ENCODE measurements at regions not wholly inside any gene's neighbourhood (a gene's known extent, or its start where the extent isn't known, plus 50 kb on each side); places are given as distances from the start of the nearest gene placed in this dataset.

DNA sequence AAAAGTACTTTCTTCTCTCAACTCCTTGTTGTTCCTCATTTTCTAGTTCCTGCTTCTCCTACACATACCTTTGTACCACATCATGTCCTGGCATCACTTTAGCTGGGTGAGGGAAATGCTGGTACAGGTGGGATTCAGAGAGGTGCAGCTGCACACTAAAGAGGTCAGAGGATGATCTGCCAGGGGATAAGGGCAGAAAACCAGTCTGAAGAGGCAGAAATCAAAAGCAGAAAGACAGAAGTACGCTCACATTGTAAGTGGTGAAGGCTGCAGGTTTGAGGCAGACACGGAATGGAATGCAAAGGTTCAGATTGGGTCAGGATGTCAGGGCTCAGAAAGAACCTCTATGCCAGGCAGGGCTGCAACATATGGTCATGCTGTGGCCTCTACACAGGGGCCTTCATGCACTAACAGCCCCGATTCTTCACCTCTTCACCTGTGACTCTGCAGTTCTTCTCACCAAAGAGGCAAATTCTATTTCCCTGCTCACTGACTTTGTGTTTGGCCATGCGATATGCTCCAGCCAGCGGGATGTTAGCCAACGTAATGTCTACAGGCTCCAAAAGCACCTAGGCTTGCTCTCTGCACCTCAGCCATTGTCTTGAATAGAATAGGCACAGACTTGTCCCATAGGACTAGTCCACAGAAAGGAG, 373.7 kb downstream of the NXPE2 start:
- ATAC-seq (no peak), DNase-seq (no peak)
- intact Hi-C loops (cut with DNase I, micrococcal nuclease): no loop called here

DNA sequence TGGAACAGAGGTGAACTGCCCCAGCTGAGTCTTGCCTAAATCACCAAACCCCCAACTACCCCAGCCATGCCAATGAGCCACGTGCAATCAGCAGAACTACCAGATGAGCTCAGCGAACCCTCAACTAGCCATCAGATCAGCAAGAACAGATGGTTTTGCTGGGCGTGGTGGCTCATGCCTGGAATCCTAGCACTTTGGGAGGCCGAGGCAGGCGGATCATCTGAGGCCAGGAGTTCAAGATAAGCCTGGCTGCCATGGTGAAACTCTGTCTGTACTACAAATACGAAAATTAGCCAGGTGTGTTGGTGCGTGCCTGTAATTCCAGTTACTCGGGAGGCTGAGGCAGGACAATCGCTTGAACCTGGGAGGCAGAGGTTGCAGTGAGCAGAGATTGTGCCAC, 374.3 kb downstream of the NXPE2 start:
- DNase-seq (no peak), ATAC-seq (no peak)
- intact Hi-C loops (cut with DNase I, micrococcal nuclease): no loop called here

DNA sequence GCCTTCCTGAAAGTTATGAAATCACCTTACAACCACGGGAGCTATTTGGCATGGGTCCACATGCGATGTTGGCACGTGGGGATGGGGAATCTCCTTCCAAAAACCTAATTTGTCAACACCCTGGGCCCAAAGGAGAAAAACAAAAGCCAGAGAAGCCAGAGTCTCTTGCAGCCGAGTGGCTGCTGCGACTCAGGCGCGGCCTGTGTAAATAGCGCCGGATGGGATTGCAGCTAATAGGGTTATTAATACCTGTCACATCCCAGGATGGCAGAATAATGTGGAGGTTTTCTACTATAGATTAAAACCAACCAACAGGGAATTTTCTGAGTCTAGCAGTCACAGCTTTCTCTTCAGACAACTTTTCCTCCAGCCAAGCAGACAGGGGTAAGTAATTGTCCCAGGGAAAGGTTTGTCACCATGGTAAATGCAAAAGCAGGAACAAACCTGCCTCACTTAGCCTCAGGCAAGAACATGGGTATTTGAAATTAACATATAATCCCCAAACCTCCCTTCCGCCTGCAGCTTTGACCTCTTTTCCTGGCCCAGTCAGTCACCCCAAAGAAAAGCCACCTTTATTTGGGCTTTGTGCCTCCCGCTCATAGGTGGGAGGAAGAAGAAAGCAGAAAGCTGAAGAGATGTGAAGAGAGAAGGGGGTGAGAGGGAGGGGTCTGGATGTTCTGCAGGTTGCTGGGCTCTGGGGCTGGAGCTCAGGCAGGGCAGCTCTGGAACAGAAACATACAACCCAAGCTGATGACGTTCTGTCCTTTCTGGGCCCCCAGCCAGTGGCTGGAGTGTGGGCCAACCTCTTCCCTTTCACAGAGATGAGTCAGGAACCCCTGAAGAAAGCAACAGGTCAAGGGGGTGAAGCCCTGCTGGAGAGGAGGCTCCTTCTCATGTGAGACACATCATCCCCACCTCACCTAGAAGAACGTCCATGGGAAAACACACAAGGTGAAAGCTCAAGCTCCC, 376.5 kb downstream of the NXPE2 start:
- DNase-seq: no peak
- intact Hi-C loops (cut with DNase I, micrococcal nuclease): no loop called here
- ATAC-seq: no peak

DNA sequence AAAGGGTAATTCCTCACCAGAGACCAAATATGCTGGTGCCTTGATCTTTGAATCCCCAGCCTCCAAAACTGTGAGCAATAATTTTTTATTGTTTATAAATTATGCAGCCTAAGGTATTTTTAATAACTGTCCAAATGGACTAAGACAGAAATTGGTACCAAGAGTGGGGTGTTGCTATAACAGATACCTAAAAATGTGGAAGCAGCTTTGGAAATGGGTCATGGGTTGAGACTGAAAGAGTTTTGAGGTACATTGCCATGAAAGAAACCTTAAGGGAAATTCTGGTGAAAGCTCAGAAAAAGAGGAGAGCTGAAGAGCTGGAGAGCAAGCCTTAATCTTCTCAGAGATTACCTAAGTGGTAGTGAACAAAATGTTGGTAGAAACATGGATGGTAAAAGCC, 378.2 kb downstream of the NXPE2 start:
- DNase-seq (no peak), ATAC-seq (no peak)
- intact Hi-C loops (cut with DNase I, micrococcal nuclease): no loop called here

DNA sequence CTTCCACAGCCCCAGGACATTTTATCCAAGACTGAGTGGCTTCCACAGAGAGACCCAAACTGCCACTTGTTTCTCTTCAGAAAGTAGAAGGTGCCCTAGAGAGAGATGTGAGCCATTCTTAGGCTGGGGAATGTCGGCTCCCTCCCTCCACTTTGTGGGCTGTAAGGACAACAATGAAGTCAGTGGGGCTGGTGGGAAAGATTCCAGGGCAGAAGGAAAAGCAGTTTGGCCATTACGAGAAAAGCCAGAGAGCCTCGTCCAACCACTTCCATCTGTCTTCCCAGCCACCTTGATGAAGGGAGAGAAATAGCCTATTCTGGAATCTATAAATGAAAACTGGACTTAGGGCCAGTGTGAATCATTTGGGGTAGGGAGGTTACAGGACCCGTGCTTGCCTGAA, 382.5 kb downstream of the NXPE2 start:
- intact Hi-C loops (cut with DNase I, micrococcal nuclease): no loop called here
- ATAC-seq (no peak), DNase-seq (no peak)

DNA sequence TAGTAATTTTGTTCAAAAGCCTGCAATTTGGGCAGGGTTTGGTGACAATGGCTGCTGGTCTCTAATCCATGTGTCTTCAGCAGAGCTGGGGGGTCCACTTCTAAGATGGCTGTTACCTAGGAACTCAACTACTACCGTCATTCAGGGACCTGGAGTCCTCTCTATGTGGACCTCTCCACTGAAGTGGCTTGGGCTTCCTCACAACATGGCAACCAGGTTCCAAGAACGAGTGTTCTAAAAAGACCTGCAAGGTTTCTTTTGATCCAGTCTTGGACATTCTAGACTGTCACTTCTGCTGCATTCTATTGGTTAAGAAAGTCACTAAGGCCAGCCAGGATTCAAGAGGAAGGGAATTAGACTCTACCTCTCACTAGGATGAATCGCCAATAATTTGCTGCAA, 387.0 kb downstream of the NXPE2 start:
- ATAC-seq (no peak), DNase-seq (no peak)

DNA sequence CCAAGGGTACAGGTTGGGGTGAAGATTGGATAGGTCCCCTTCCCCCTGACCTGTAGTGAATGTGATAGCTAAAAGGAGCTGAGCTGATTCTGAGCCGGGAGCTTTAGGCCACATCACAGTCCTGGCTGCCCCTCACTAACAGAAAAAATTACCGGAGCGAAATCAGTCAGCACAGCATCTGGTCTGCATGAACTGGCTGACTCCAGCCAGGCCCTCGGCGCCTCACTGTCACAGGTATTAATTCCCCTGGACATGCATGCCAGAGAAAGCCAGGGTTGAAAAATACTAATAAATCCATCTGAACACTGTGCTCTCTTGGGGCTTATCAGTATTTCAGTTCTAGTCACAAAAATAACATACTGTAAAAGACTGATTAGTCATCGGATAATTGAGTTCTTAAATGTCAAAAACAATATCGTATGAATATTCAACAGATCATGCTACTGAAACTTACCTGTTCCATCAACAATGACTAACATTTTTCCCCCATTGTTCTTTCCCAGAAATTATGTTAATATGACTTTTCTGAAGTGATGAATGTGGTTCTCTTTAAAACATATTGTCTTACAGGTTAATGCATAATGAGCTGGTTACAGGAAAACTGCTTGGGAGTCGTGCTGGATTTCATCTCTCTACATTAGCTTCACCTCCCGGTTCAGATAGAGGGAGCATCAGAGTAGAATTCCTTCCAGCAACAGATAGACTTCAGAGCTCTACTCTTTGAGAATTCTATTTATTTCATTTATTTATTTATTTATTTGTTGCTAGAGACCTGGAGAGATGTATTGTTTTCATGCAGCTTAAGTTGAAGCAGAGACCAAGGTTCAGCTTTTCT, 387.7 kb downstream of the NXPE2 start:
- intact Hi-C loops (cut with DNase I, micrococcal nuclease): no loop called here
- ATAC-seq (no peak), DNase-seq (no peak)

More for the DNA sequence above, 387.0 kb downstream of the NXPE2 start:
- intact Hi-C loops (cut with DNase I, micrococcal nuclease): no loop called here

DNA sequence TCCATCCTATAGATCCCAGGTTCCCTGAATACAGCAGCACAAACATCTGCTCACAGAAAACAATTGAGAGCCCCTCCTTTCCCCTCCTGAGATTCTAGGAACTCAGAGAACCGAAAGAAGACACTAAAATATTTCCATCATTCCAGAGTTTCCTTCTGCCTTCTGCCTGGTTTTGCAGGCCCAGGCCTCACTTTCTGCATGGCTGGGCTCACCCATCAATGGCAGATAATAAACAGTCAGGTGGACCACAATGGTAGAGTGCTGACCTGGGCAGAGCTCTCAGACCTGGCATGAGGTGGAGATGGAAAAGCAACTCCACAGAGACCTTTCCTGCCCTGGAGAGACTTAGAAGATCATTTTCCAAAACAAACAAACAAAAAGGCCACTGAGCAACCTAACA, 389.1 kb downstream of the NXPE2 start:
- intact Hi-C loops (cut with DNase I, micrococcal nuclease): no loop called here
- DNase-seq: no peak
- ATAC-seq: no peak

DNA sequence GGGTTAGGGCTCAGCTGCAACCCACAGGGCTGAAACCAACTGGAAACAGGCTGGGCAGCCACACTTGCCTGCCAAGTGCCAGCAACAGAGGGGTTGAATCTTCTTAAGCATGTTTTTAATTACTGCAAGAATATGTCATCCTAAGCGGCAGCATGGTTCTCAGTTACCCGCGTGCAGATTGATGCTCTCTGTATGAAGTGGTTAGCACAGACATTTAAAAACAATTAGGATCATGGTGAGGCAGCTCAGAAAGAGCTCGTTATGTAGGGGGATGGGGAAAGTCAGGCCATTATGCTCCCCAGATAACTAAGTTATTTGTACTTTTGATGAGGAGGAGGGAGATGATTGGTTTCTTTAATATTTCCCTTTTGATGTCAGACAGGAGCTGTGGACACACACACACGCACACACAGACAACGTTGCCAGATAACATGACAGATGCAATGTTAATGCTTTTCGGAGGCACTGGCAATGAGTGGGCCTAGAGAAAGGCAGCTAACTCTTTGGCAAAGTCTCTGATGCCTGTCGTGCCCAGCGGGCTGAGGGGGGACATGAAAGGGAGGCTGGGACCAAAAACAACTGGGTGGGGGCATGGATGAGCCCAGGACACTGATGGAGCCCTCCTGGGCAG, 389.7 kb downstream of the NXPE2 start:
- intact Hi-C loops (cut with DNase I, micrococcal nuclease): no loop called here
- DNase-seq (no peak), ATAC-seq (no peak)

DNA sequence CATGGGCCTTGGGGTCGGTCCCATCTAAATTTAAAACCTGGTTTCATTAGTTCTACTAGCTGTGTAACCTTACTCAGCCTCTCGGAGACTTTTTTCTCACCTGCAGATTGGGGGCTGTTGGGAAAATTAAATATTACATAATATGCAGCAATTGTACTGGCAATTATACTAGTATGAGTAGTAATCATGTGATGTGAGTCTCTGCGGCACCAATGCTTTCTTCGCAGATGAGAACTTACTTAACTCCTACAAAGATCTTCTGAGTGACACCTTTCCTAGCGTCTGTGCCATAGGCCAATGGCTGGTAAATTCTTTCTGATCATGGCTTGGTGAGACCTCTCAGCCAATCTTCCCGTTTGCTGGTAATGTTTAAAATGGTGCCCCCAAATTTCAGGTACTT, 391.3 kb downstream of the NXPE2 start:
- intact Hi-C loops (cut with DNase I, micrococcal nuclease): no loop called here
- DNase-seq (no peak), ATAC-seq (no peak)

DNA sequence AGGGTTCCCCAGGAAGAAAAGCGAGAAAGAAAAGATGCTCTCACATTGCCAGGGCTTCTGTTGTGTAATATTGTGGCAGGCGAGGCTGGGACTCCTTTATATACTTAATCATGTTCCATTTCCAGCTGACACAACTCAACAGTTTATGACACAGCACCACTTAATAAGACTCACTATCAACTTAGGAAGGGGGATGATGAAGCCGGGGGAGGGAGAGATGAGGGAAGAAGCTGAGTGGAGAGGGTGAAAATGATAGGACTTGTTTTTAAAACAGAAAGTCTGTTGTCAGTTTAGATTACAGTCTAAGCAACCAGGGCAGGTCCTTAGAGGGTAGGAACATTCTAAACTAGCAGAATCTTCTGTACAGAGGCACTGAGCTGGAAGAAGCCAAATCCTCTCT, 397.0 kb downstream of the NXPE2 start:
- no peak for ATAC-seq
- intact Hi-C loops (cut with DNase I, micrococcal nuclease): no loop called here

DNA sequence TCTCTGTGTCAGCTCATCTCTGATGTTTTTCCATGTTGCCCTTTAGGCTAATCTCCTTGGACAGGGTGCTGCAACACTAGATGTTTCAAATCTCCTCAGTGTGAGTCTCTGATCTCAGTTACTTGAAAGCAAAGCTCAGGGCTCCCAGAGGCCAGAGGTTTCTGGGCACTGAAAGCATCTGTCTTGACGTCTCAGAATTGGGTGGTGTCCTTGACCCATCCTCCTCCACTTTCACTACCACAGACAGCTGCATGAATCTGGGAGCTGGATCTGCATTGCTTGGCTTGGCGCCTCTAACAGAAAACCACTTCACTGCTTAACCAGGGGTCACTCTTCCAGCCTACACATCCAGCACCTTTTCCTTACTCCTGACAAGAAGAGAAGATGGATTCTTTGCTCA, 399.4 kb downstream of the NXPE2 start:
- ATAC-seq (no peak), DNase-seq (no peak)
- intact Hi-C loops (cut with DNase I, micrococcal nuclease): no loop called here

More for the DNA sequence above, 397.0 kb downstream of the NXPE2 start:
- DNase-seq: no peak

DNA sequence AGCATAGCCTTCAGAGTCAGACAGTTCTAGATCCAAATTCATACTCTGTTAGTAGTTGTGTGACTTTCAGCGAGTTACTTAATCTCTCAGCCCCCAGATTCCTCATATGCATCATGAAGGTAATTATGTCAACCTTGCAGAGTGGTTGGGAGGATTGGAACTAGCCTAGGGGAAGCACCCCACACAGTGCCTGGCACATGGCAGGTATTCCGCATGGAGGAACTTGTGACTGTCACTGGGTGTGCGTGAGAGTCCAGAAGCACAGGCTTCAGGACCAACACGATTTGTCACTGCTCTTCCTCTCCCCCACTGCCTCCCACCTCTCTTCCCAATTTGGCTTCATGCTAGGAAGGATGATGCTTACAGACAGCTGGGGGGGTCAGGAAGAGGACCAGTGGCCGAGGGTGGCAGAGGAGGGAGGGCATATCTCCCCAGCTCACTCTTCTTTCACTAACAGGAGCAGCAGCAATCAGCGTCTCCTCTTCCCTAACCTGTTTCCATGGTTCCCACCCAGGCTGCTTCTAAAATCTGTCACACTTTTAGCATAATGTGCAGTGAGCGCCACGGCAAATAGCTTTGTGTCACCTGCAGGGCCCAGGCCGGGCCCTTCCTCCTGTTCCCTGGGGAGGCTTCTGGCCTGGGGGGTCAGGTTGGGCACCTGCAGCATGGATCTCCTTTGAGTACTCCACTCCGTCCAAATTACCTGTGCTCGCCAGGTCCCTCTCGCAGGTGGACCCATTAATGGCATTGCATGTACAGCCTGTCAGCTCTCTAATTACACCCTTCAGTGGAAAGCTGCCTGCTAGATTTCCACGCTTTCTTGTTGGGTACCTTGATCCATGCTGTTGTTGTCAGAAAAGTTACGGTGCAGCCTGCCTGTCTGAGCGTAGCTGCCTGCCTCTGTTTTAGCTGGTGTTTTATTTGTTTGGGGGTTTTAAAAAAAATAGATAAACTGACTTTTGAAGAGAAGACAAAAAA, 400.4 kb downstream of the NXPE2 start:
- DNase-seq (no peak), ATAC-seq (no peak)
- intact Hi-C loops (cut with DNase I, micrococcal nuclease): no loop called here

DNA sequence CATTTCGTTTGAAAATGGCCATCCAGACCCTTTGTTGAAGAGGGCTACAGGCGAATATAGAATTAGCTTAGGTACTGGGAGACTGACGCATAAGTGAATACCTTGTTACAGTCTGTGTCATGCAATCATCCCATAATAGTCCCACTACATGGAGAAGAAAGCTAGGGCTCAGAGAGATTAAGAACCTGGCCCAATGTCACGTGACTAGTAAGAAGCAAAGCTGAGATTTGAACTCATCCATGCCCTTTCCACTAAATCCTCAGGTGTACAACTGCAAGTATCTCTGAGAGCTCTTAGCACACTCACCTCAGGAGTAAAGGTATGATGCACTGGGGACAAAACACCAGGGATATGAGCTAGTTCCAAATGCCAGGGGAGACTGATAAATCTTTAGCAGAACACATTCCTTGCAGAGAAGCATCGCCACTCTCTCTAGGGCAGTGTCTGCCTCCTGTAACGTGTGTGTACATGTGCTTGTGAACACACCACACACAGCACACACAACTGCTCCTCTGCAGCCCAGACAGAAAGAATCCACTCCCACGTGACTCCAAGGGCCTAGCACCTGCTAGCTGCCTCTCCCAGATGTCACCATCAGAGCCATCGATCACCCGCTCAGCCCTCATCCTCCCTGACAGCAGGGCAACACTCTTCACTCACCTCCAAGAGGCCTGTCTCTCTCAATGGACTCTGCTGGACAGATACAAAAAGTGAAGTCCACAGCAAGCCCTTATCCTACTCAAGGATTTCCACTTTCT, 402.8 kb downstream of the NXPE2 start:
- intact Hi-C loops (cut with DNase I, micrococcal nuclease): no loop called here
- DNase-seq (no peak), ATAC-seq (no peak)

DNA sequence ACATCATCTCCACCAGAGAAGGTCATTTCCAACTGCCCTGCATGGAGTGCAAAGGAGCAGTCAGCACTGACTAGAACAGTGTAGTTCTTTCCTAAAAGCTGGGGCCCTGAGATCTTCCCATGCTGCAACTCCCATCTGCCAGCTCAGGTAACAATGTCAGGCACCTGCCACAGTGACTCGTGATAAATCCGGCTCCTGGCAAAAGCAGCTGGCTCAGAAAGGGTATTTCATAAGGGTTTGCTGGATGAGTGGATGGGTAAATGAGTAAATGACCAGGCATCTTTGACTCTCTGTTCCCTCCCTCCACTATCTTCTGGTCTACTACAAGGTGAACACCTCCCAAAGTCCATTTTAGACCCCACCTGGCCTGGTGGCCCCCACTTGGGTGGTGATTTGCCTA, 403.6 kb downstream of the NXPE2 start:
- intact Hi-C loops (cut with DNase I, micrococcal nuclease): no loop called here
- no peak for DNase-seq
- ATAC-seq: no peak

DNA sequence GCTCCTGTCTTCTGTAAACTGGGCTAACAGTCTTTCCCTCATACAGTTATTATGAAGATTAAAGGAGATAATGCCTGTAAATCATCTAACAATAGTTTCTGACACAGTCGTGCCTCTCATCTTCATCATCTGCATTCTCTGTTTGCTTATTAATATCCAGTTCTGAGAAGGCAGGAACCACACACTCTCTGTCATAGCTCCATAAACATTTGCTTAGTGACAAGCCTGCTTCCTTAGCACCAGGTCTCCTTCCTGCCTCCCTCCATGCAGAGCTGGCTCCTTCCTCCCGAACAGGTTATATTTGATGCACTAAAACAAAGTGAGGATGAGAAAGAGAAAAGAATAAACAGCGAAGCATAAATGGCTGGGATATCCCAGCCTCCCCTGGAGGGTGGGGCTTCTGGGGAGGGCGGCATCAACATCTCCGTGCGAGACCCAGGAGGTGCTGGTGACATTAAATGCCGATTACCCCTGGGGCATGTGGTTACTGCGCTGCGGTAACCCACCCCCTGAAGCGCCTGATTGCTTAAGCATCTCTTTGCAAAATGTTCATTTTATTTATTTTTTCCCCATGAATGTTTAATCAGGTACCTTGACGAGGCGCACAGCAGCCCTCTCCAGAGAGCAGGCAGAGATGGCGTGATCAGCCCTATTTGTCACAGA, 404.9 kb downstream of the NXPE2 start:
- intact Hi-C loops (cut with DNase I, micrococcal nuclease): no loop called here
- DNase-seq: no peak
- ATAC-seq: no peak

DNA sequence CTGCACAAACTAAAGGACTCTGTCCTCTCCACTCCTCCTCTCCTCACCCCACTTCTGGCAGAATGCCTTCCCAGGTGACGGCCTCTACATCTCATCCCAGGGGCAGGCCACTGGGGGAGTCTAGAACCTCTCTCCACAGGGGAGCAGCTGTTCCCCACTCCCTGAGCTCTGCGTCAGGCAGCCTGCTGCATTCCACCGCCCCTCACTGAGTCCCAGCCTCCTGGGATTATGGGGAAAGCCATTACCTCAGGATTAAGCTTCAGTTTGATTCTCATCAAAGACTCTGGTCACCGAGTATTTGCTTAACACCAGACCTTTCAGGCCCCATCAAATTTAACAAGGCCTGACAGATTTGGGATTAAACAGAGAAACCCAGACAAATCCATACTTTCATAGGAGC, 405.9 kb downstream of the NXPE2 start:
- ATAC-seq: no peak
- no peak for DNase-seq
- intact Hi-C loops (cut with DNase I, micrococcal nuclease): no loop called here
